IPS-18c (cell line): ENCODE measurements at regions not wholly inside any gene's neighbourhood (a gene's known extent, or its start where the extent isn't known, plus 50 kb on each side); places are given as distances from the start of the nearest gene placed in this dataset.

Source experiments
- H3K4me3 ChIP-seq: 2 replicates; pipeline ENCODE4 v1.7.0; 2013; ENCODE audit warnings: low read depth, mild to moderate bottlenecking, low read length, moderate library complexity; ENCODE audit not compliant: insufficient read depth
- H3K9me3 ChIP-seq: one replicate; pipeline ENCODE4 v1.6.1; 2013; ENCODE audit warnings: mild to moderate bottlenecking, low read length, moderate library complexity; ENCODE audit not compliant: control insufficient read depth, insufficient read depth

DNA sequence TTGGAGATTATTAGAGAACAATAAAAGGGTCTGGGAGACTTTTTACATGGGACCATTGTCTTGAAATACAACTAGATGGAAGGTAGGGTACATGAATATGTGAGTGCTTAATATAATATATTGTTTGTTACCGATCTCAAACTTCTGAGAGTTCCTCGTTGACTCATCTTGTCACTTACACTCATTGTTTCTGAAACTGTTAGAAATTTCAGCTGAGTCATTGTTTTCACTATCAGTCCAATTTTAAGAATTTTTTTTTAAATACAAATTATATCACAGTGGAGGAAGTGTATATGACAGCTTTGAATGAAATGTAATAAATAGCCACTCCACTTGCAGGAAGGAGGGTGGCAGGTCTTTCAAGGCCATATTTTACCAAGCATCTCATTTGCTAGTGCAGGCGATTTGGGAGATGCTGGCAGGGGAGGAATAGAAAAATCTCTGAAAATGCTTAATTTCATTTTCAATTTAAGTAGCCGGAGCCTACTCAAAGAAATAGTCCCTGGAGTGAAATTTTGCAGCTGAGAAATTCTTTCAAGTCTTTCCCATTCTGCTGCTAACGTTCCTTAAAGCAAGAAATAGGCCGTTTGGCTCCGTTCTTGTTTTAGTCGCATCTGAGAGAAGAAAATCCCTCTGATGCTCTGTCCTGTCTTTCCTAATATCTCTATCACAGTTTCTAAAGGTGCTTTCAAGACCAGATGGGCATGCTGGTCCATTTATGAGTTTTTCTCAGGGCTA lies 1404.2 kb upstream of the CELF2 start:
- Histone ChIP-seq H3K9me3 (no peaks in the 10 kb centered on the region), H3K4me3 (no peak overlapping the region)

DNA sequence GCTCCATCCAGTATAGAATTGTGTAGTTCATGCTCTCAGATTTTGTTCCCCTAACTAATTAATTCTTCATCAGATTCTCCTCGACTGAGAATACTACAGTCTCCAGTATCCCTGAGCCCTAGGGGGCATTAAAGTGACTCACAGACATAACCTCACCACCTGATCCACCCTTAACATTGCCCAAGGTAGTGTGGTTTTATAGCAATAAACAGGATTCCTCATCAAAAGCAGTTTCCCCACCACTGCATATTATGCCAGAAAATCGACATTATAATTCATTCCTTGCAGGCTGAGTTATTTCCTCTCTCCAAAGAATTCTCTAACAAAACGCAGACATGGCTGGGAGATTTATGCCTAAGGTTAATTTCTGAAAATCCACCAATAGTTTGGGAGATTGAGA lies 1402.5 kb upstream of the CELF2 start:
- Histone ChIP-seq H3K9me3 (no peaks in the 10 kb centered on the region), H3K4me3 (no peak overlapping the region)

DNA sequence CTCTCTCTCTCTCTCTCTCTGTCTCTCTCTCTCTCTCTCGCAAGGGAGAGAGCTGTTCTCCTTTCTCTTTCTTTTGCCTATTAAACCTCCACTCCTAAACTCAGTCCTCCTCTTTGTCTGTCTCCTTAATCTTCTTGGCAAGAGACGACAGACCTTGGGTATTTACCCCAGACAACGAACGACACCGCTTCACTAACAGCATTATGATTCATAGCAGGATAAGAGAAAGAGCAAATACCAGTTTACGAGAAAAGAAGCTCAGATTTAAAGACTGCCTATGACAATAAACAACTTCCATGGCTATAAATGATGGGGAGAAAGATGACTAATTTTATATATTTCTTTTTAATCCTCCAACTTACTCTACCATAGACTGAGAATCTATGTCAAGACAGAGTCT lies 1396.5 kb upstream of the CELF2 start:
- no peaks in the 10 kb centered on the region for H3K9me3 ChIP-seq

DNA sequence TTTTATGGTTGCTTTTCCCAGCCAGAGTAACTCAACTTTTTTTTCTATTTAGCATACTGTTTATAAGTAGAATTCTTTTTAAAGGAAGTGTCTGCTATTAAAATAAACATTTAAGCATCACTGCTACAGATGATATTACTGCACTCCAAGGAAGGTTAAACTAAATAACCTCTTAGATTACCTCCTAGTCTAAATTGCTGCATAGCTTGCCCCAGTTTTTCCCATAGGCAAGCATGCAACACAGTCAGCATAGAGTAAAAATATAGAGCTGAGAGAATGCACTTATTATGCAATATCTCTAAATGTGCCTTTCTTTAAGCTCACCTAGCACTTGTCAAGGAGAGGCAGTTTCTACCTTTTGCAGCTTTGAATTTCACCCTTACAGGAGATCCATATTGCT lies 1392.4 kb upstream of the CELF2 start:
- H3K9me3 ChIP-seq = peaks cover 2% of the 10 kb centered on the region
- no peak overlapping the region for H3K4me3 ChIP-seq

More for the DNA sequence above, 1396.5 kb upstream of the CELF2 start:
- H3K4me3 ChIP-seq = no peak overlapping the region

DNA sequence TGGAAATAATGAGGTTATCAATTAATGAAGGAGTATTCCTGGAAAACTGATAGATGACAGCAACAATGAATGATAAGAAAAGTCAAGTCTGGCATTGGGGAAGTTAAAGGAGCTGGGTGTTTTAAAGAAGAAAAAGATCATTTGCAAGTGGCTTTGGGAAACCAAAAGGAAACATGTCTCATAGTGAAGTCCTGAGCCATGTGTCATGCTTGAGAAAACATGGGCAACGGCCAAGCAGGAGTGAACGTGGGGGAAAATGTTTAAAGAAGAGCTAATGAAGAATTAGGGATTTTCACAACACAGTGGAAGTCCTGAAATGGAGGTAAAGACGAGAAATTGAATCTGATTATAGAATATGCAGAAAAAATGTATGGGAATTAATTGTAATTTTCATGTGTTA lies 1383.2 kb upstream of the CELF2 start:
- peaks cover 2% of the 10 kb centered on the region for H3K9me3 ChIP-seq

DNA sequence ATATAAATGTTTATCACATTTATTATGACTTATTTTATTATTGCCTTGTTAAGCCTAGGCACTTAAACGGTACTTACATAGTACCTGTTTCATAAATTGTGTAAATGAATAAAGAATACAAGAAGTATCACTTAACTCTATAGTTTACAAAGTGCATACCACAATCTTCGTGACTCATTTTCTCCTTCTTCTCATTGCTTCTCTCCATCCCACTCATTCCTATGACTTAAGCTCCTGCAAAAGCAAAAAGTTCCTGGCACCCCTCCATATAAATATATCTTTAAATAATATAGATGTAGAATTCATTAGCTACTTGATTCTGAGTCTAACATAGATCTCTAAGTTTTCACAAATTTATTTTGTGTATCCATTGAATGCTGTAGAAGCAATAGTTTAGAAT lies 1382.0 kb upstream of the CELF2 start:
- no peak overlapping the region for H3K4me3 ChIP-seq
- no peaks in the 10 kb centered on the region for H3K9me3 ChIP-seq

More for the DNA sequence above, 1383.2 kb upstream of the CELF2 start:
- H3K4me3 ChIP-seq = no peak overlapping the region

DNA sequence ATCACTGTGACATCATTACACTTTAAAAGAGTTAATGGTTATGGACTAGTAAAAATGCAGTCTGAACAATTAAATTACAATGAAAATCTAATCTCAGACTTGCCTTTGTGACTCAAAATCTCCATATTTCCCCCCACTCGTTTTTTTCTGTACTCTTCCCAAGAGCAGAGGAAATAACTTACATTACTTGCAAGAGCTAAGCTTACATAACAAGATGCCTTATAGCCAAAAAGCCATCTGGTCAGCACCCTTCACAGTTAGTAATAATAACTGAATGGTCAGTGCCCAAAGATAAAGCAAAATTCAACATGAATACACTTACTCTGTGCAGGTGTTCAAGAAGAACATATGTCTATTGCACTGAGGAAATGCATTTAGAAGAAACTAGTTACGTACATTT lies 1381.5 kb upstream of the CELF2 start:
- Histone ChIP-seq H3K9me3 (no peaks in the 10 kb centered on the region), H3K4me3 (no peak overlapping the region)

DNA sequence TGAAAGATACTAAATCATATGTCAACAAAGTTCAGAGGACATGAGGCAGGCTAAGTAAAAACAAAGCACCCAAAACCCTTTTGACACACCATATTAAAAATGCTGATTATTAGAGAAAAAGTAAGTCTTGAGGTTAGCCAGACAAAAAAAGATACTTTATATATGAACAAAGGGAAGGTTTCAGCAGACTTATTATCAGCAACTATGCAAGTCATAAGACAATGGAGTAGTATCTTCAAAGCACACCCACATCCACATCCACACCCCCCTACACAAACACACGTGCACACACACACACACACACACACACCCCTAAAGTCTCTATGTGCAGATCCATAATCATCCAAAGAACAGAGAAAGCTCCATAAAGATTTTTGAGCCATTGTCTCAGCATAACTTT lies 1373.9 kb upstream of the CELF2 start:
- Histone ChIP-seq H3K4me3 (no peak overlapping the region), H3K9me3 (no peaks in the 10 kb centered on the region)

DNA sequence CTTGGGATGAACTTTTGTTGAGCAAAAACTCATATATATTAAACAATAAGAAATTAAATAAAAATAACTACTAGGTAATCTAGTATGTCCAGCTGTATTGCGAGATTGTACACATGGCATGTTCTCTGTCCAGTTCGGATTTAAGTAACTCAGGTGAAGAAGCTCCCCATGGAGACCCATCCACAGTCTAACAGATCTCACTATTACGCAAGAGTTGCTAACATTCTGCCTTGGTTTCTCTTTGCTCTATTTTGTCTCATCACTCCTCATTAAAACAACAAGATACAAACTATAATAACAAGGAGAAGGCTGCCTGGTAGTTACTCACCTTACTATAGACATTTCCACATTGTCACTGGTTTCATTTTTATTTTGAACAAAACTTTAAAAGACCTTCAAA lies 1372.3 kb upstream of the CELF2 start:
- Histone ChIP-seq H3K4me3 (no peak overlapping the region), H3K9me3 (no peaks in the 10 kb centered on the region)

DNA sequence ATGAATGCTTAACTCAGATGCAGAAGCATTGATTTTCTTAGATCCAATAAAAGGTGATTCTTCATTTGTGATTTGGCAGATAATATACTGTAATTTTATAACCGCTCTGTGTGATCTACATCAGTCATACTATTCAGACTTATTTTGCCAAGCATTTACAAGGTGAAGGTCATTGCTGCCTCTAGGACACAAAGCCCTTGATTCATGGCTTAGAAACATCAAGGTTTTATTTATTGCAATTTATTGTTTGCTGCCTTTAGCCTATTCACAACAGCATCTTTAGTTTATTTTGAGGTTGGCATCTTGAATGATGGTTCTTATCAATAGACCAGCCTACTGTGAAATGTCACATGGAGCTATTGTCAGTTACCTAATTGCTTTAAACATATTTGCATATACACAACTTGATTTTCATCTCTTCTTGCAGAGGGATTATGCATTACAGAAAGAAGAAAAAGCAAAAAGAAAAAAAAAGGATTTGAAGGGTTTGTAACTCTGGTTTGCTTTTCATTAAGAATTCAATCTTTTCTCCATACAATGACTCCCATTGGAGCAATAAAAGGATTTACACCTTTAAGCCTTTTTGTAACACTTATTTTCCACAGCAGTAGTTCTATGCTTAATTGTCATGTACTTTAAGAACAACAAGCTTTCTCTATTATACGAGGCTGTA lies 1371.6 kb upstream of the CELF2 start:
- no peaks in the 10 kb centered on the region for H3K9me3 ChIP-seq
- H3K4me3 ChIP-seq = no peak overlapping the region

DNA sequence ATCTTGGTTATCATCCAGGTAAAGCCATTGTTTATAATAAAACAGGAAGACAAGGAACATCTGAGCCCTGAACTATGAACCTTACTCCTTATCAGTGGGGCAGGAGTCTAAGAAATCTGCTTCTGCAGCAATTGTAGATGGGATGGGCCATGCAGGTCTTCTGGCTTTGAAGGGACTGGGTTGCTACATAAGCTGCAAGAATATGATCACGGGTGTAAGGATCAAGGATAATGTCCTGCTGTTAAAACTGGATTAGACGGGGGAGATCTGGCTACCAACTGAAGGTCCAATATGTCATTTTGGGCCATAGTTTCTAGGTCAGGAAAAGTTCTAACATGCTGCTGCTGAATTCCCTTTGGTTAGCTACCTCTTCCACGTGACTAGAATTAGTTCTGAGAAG lies 1363.4 kb upstream of the CELF2 start:
- Histone ChIP-seq H3K4me3 (no peak overlapping the region), H3K9me3 (no peaks in the 10 kb centered on the region)

DNA sequence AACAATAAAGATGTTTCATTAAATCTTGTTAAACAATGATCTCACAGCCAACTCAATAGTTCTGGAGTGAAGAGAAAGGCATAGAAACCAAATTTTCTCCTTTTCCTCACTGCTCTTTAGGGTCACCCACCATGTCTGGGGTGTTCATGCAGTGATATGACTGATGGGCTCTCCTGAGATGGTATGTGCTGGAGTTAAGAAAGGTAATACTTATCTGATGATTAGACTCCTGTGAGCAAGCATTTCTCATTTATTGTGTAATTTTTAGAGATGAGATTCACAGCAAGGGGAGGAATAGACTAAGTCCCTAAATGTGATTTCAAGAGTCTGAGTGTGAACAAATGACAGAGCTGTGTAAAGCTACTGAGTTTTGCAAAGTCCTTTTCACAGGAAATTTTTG lies 1361.3 kb upstream of the CELF2 start:
- Histone ChIP-seq H3K4me3 (no peak overlapping the region), H3K9me3 (no peaks in the 10 kb centered on the region)

DNA sequence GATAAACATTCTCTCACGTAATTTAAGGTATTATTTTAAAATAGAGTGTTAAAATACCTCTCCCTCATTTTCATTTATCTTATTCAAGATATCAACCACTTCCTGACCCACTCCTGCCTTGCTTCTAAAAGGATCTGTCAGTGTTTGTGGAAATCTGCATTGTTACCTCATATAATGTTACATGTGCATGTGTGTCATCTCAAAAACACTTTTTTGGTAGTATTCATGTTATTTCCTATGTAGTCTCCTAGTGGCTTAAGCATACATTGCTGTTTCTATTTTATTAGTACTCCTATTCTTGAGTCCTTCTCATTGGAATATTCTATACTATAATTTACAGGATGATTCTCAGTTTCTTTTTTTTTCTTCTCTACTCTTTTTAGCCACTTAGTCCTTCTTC lies 1360.7 kb upstream of the CELF2 start:
- no peaks in the 10 kb centered on the region for H3K9me3 ChIP-seq
- H3K4me3 ChIP-seq = no peak overlapping the region

DNA sequence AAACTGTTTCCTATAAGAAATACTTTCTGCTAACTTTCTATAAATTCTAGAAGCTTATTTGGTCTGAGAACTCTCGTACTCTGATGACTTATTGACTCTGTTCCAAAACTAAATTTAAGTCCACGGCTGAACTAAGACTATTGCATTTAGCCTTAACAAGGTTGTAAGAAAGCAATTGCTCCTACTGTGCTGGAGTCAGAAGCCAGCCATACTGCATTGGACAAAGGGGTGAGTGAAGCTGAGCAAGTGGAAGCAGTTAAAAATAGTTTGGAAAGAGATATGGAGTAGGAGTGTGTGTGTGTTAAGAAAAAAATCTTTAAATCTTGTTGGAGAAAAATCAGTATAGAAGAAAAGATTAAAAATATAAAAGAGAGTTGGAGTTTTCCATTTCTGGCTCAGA lies 1360.1 kb upstream of the CELF2 start:
- Histone ChIP-seq H3K9me3 (no peaks in the 10 kb centered on the region), H3K4me3 (no peak overlapping the region)

DNA sequence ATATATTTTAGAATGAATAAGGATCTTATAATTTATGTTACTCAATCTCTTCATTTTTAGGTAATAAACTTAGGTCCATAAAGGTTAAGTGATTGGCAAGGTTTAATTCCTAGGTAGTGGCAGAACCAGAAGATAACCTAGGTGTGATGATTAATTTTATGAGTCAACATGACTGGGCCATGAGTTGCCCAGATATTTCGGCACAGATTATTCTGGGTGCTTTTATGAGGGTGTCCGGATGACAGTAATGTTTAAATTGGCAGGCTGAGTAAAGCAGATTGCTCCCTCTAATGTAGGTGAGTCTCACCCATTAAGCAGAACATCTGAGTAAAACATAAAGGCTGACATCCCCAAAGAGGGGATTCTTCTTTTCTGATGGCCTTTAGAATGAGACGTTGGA lies 1349.3 kb upstream of the CELF2 start:
- Histone ChIP-seq H3K4me3 (no peak overlapping the region), H3K9me3 (no peaks in the 10 kb centered on the region)

DNA sequence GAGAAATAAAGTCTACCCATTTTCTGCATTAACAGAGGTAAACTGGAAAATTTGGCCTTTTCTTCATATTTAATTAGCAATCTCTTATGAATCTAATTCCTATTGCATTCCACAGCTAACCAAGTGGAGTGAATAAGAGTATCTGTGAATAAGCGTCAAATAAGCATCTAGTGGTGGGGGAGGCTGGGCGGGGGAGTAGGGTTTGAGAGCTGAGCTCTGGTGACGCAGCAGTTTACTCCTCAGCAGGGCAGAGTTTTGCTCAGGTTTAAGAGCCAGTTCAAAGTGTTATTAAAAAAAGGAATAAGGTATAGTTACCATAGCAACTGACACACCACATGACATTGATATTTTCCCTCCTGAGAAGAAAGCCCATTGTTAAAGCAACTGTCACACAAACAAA lies 1346.8 kb upstream of the CELF2 start:
- Histone ChIP-seq H3K9me3 (no peaks in the 10 kb centered on the region), H3K4me3 (no peak overlapping the region)

DNA sequence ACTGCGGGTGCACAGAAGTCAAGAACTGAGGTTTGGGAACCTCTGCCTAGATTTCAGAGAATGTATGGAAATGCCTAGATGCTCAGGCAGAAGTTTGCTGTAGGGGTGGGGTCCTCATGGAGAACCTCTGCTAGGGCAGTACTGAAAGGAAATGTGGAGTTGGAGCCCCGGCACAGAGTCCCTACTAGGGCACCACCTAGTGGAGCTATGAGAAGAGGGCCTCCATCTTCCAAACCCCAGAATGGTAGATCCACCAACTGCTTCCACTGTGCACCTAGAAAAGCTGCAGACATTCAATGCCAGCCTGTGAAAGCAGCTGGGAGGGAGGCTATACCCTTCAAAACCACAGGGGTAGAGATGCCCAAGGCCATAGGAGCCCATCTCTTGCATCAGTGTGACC lies 1336.0 kb upstream of the CELF2 start:
- no peak overlapping the region for H3K4me3 ChIP-seq
- H3K9me3 ChIP-seq = peaks cover 5% of the 10 kb centered on the region

DNA sequence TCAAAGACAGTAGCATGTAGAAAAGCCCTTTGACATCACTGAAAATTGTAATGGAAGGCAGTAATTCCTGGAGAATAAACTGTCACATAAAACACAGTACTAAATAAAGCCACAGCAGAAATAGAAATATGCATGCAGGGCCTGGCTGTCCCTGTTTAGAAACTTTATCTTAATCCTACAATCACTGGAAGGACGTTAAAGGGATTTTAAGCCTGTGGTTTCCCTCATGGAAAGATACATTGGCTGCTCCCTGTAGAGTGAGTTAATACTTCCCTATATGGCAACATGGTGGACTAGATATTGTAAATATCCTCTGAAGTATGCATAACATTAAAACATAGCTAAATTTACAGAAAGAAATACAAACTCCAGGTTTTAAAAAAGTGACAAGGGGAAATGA lies 1334.9 kb upstream of the CELF2 start:
- Histone ChIP-seq H3K4me3 (no peak overlapping the region), H3K9me3 (peaks cover 5% of the 10 kb centered on the region)

DNA sequence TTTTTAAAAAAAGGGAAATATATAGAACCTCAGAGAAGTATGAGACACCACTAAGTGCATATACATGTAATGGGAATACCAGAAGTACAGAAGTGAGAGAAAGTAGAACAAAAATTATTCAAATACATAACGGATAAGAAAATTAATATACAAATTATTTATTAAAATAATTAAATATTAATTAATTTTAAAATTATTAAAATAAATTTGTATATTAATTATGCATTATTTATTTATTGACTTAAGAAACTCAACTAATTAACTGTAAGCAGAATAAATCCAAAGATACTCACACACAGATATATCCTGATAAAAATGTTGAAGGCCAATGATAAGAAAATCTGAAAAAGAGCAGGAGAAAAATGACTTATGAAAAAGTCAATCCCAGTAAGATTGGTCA lies 1333.5 kb upstream of the CELF2 start:
- no peak overlapping the region for H3K4me3 ChIP-seq
- peaks cover 5% of the 10 kb centered on the region for H3K9me3 ChIP-seq
